NCI-H1092 treated with DMSO at 0.1 percent for 48 hours (cell line): ENCODE measurements at regions not wholly inside any gene's neighbourhood (a gene's known extent, or its start where the extent isn't known, plus 50 kb on each side); places are given as distances from the start of the nearest gene placed in this dataset.

Experiments
- DNase-seq: peaks from one replicate; lab custom pipeline; 2025; lab: John Stamatoyannopoulos, UW

DNA sequence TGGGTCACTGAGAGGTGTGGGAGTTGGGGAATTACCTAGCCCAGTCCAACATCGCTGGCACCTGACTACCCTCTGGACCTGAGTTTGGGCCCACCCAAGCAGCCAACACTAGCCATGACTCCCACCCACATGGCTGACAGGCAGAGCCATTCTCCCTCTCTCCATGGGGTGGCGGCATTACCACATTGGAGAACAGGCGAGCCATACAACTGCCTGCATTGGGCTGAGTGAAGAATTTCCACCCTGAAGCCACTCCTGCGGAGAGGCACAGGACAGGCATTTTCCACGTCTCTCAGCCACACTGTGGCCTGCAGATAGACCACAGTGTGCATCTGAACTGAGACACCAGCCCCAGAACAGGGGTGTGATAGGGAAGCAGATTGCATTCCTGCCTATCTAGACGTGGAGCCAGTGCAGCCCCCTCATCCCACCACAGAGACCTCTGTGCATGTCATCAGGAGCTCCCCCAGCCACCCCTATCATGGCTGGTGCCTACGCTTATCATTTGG is 58.2 kb upstream of the ANTXRL start:
- DNase-seq, result peak; percentile 12

DNA sequence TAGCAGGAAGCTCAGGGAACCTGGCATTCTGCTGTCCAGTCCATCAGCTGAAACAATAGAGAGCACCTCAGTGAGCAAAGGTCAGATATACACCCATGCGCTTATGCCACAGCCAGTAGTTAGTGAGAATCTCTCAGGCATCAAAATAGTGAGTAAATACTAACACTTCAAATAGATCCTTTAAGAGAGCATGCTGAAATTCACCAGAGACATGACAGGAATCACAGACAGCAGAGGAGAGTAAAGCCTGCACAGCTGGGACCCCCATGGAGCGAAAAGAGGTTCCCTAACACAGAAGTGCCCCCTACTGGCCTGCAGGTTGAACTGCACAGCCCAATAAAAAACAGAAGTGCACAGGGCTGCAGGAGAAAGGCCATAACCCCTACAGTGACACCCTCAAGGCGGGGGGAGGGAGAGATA is 57.6 kb upstream of the ANTXRL start:
- no peak for DNase-seq

DNA sequence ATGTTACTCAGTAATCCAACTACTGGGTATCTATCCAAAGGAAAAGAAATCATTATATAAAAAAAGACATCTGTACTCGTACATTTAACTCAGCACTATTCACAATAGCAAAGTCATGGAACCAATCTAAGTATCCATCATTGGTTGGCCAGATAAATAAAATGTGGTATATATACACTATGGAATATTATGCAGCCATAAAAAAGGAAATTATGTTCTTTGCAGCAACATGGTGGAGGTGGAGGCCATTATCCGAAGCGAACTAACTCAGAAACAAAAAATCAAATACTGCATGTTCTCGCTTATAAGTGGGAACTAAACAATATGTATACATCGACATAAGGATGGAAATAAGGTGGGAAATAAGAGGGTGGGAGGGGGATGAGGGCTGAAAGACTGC is 56.2 kb upstream of the ANTXRL start:
- no peak for DNase-seq

DNA sequence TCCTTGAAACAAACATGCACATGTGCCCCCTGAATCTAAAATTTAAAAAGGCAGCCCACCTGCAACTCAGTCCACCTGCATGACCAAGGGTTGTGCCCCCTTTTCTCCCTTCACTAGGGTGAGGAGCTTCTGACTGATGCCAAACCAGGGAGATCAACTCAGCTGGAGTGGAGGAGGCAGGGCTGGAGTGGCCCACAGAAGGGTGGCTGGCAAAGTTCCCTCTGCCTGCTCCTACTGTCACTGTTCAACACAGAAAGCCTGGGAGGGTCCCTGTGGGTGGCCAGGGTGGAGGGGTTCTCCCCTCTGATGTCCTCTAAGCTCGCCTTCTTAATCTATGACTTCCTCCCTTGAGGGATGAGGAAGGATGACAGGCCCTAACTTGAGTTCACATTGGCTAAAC is 55.7 kb upstream of the ANTXRL start:
- no peak for DNase-seq

DNA sequence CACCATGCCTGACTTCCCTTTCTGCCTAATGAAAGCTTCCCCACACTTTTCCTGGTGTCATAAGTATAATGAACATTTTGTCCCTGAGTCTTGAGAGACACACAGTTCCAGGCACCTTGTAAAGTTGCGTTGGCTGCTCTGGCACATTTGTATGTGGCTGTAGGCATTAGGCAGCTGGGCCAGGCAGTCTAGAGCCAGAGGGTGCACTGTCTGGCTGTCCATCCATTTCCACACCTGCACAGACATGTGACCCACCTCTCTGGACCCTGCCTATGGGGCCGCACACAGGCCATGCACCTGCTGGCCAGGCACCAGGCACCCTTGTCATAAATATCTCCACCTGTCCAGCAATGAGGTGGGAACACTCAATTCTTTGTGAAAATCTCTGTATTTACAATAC is 54.7 kb upstream of the ANTXRL start:
- no peak for DNase-seq

DNA sequence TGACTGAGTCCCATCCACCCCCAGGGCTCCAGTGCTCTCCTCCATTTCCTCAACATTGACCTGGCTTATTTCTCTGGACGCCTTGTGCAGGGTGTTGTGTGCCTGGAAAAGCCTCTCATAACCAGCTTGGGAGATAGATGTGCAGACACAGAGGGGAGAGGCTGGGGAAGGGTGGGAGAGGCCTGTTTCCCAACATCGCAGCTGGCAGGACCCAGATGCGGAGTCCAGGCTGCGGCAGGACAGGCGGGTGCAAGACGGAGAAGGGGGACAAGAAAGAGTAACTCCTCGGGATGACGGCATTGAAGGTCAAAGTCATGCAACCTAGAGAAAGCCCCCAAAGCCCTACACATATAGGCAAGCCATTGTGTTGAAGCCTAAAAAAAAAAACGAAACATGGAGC is 54.1 kb upstream of the ANTXRL start:
- no peak for DNase-seq

DNA sequence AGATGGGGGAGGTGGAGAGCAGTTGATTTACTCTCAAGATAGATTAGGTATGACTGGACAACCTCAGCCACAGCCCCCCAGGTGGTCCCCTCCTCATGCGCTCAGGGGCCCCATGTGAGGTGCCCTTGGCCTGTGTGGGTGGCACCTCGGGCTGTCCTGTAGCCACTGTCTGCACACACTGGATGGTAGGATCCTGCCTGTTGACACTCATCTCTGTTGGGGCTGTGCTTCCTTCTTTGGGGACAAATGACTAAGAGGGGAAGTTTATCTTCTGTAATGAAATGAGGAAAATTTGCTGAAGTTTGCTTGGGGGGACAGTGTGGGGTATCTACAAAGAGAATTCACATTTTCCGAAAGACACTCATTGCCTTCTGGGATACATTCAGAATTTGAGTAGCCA is 53.6 kb upstream of the ANTXRL start:
- no peak for DNase-seq

DNA sequence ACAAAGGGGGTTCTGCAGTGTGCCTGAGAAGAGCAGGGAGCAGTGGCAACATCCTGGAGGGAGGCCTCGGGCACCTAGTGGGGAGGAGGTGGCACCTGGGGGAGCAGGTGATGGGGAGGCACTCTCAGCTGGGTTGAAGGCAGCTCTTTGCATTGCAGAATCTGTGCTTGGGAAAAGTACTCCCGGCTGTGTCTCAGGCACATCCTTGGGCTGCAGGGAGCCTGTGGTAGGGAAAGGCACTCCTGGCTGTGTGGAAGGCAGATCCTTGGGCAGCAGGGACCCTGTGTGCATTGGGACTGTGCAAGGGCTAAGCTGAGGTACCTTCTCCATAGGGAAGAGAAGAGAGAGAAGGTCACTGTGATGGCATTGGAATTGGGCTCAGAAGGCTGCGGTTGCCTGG is 52.8 kb upstream of the ANTXRL start:
- no peak for DNase-seq

DNA sequence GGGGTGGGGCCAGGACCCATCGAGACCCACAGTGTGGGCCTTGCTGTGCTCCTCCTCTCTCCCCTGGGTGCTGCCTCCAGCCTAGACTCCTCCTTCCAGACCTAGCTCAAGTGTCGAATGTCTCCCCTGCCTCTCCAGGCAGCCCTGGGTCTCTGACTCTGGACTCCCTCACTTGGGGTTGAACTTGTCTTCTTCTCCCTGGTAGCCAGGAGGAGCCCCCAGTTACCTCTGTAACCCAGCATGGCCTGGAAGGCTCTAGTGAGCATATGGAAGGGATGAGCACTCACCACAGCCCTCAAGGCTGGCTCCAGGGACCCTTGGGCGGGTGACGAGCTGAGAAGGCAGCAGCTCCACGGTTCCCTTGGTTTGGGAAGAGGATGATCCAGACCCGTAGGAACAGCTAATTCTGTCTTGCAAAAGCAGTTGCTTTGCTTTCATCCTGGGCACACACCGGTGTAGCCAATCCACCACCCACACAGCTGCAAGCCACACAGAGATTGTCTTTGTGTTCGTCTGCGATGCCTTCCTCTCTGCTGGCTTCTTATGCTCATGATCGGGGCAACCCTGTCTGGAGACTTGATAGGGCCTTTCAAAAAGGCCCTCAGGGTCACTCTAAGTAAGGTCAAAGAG is 52.3 kb upstream of the ANTXRL start:
- DNase-seq, result no peak

DNA sequence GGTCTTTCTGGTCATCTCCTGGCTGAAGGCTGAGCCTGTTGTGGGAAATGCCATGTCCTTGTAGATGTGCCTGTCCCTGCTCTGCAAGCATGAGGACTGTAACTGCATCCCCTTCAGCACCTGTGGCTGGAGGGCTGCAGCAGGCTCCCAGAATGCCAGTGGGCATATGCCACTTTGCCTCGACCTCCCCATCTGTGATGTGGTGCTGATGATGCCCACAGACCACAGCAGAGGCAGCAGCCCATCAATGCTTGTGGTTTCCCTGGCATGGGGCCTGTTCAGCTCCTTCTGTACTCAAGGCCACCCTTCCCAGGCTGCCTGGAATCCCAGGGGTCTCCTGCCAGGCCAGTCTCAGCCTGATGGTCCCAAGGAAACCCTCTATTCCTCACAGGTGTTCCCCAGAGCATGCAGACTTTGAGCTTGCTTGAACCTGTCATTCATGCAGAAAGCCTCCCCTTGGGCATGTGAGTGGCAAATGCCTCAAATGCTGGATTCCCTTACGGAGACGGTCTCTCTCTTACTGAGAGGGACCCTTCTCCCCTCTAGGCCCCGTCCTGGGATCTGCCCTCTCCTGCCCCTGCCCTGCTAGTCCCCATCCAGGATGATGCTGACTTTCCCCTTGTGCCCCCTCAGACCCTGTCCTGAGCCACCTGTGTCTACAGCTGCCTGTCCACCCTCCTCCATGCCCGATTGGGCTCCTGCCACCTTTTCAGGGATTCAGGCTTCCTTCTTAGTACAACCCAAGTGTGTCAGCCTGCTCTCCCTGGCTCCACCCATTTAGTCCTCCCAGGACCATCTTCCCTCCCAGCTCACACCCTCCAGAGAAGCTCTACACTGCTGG is 50.9 kb upstream of the ANTXRL start:
- no peak for DNase-seq

DNA sequence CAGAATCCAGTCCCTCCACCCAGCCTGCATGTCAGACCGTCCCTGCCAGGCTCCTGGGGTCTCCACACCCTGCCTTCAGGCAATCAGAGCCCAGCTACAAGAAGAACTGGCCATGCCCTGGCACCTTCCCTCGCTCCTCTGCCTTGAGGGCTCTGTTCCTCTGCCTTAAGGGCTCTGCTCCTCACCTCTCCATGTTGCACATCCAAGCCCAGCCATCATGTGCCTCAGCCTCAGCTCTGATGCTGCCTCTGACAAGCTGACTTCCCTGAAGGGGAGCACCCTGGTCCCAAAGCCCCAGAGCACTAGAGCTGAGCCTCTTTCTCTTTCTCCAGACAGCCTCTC is 50.3 kb upstream of the ANTXRL start:
- DNase-seq, result no peak

DNA sequence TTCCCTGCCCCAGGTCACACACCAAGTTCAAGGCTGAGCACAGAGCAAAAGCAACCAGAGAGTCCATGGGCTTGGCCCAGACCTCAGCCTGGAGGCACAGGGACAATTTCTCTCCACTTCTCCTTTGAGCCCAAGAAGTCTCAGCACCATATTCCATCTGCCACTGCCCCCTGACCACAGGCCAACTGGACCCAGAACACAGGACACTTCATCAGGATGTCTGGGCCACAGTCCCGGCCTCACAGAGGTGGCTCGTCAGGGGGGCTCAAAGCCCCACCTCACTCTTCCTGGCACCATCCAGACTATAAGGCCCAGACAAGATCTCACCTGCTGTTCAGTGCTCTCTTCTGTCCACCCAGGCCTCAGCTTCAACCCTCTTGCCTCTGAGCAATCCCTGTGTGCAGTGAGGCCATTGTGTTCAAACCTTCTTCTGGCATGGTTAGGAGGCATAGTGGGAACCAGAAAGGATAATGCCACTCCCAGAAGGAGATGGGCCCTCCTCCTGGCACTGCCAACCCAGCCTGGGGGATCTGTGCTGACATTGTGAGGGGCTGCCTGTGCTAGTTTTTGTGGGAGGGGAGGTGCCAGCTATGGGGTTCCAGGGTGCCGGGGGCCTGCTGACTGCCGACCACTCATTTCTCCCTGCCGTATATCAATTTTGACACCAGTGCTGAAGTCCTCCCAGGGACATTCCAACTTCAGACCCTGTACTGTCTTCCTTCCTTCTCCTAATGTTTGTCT is 49.7 kb upstream of the ANTXRL start:
- DNase-seq, result no peak
